K562 (cell line): ENCODE measurements at regions not wholly inside any gene's neighbourhood (a gene's known extent, or its start where the extent isn't known, plus 50 kb on each side); places are given as distances from the start of the nearest gene placed in this dataset.

ENCODE experiments used
- ARID1B ChIP-seq: fragments of 450-650 bp; IDR thresholded peaks from 2 replicates; pipeline ENCODE4 v1.6.1; 2016; ENCODE audit warnings: antibody characterized with exemption, mild to moderate bottlenecking, inconsistent platforms
- CBX8 ChIP-seq: fragments of 200-600 bp; sonication (generic); IDR thresholded peaks from 2 replicates; pipeline ENCODE4 v1.6.1; 2012; ENCODE audit warnings: borderline replicate concordance, mixed run types, low read depth, mild to moderate bottlenecking, moderate library complexity, mixed read lengths, low read length, control low read depth, inconsistent platforms; ENCODE audit not compliant: poor library complexity, severe bottlenecking; ENCODE audit errors: extremely low read depth
- EHMT2 ChIP-seq: fragments of 450-650 bp; IDR thresholded peaks from 2 replicates; pipeline ENCODE4 v1.6.1; 2018; ENCODE audit warnings: antibody characterized with exemption
- MCM7 ChIP-seq, 2 experiments: fragments of 450-650 bp; IDR thresholded peaks; 2 replicates each; pipeline ENCODE4 v1.6.1; 2016 to 2018
- NCOA2 ChIP-seq, 2 experiments: fragments of 450-650 bp; IDR thresholded peaks; 2 replicates each; pipeline ENCODE4 v1.6.1; 2018; ENCODE audit warnings: mild to moderate bottlenecking in 2 of 2, moderate library complexity in 1 of 2; ENCODE audit not compliant: partially characterized antibody in 2 of 2
- ZNF830 ChIP-seq: fragments of 250-450 bp; sonication (Bioruptor Pico); IDR thresholded peaks from 2 replicates; pipeline ENCODE4 v1.5.0; 2021; ENCODE audit warnings: mild to moderate bottlenecking
- TF ChIP-seq, protein P1 (sequence below): sonication (generic); IDR thresholded peaks from 2 replicates; pipeline ENCODE4 v1.6.1; 2016
- TF ChIP-seq, protein P2 (sequence below): sonication (generic); formaldehyde crosslinking; IDR thresholded peaks from 2 replicates; pipeline ENCODE4 v1.8.1; 2023; ENCODE audit warnings: missing genetic modification reagents, mild to moderate bottlenecking, borderline replicate concordance
- TF ChIP-seq, protein P3 (sequence below): fragments of 450-650 bp; formaldehyde crosslinking; conservative IDR thresholded peaks from 2 replicates; pipeline ENCODE4 v1.4.0; 2022; ENCODE audit warnings: mild to moderate bottlenecking, missing genetic modification characterization

DNA sequence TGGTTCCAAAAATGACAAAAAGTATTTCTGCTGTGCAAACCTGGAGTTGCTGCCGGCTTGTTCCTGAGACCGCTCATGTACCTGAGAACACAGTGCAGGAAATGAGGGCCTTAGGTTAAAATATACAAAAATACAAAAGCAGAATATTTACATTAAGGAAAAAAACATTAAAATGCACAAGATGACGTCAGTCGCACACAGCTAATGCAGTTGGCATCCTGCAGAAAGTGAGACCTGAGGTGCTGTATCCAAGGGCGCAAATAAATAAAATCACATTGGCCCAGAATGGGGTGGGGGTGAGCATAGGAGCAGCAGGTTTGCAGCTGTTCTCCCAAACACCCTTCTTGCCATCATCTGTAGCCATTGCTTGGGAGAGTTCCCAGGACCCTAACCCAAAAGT is 310.6 kb upstream of the BTBD3 start (continued):
- TF ChIP-seq, protein P1, sequence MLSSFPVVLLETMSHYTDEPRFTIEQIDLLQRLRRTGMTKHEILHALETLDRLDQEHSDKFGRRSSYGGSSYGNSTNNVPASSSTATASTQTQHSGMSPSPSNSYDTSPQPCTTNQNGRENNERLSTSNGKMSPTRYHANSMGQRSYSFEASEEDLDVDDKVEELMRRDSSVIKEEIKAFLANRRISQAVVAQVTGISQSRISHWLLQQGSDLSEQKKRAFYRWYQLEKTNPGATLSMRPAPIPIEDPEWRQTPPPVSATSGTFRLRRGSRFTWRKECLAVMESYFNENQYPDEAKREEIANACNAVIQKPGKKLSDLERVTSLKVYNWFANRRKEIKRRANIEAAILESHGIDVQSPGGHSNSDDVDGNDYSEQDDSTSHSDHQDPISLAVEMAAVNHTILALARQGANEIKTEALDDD = no peak
- TF ChIP-seq, protein P2, sequence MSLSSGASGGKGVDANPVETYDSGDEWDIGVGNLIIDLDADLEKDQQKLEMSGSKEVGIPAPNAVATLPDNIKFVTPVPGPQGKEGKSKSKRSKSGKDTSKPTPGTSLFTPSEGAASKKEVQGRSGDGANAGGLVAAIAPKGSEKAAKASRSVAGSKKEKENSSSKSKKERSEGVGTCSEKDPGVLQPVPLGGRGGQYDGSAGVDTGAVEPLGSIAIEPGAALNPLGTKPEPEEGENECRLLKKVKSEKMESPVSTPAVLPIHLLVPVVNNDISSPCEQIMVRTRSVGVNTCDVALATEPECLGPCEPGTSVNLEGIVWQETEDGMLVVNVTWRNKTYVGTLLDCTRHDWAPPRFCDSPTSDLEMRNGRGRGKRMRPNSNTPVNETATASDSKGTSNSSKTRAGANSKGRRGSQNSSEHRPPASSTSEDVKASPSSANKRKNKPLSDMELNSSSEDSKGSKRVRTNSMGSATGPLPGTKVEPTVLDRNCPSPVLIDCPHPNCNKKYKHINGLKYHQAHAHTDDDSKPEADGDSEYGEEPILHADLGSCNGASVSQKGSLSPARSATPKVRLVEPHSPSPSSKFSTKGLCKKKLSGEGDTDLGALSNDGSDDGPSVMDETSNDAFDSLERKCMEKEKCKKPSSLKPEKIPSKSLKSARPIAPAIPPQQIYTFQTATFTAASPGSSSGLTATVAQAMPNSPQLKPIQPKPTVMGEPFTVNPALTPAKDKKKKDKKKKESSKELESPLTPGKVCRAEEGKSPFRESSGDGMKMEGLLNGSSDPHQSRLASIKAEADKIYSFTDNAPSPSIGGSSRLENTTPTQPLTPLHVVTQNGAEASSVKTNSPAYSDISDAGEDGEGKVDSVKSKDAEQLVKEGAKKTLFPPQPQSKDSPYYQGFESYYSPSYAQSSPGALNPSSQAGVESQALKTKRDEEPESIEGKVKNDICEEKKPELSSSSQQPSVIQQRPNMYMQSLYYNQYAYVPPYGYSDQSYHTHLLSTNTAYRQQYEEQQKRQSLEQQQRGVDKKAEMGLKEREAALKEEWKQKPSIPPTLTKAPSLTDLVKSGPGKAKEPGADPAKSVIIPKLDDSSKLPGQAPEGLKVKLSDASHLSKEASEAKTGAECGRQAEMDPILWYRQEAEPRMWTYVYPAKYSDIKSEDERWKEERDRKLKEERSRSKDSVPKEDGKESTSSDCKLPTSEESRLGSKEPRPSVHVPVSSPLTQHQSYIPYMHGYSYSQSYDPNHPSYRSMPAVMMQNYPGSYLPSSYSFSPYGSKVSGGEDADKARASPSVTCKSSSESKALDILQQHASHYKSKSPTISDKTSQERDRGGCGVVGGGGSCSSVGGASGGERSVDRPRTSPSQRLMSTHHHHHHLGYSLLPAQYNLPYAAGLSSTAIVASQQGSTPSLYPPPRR (CRISPR knock-in tag) = no peak
- no peak for TF ChIP-seq MCM7 (IDR thresholded peaks at IDR 0.05)
- no peak for TF ChIP-seq ARID1B
- TF ChIP-seq, protein P3, sequence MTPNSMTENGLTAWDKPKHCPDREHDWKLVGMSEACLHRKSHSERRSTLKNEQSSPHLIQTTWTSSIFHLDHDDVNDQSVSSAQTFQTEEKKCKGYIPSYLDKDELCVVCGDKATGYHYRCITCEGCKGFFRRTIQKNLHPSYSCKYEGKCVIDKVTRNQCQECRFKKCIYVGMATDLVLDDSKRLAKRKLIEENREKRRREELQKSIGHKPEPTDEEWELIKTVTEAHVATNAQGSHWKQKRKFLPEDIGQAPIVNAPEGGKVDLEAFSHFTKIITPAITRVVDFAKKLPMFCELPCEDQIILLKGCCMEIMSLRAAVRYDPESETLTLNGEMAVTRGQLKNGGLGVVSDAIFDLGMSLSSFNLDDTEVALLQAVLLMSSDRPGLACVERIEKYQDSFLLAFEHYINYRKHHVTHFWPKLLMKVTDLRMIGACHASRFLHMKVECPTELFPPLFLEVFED = no peak
- TF ChIP-seq CBX8 = no peak
- no peak for TF ChIP-seq ZNF830 (CRISPR knock-in tag)
- no peak for TF ChIP-seq EHMT2
- no peak for TF ChIP-seq NCOA2 (IDR thresholded peaks at IDR 0.05; ENCODE audit: partially characterized antibody in 2 of 2)
